ENCODE measurements at regions not wholly inside any gene's neighbourhood (a gene's known extent, or its start where the extent isn't known, plus 50 kb on each side); places are given as distances from the start of the nearest gene placed in this dataset.

- TF ChIP-seq CTCF (optimal IDR thresholded peaks at IDR 0.05 in 1 of 3, IDR thresholded peaks at IDR 0.05 in 1 of 3, conservative IDR thresholded peaks at IDR 0.05 in 1 of 3; ENCODE audit: extremely low read depth in 1 of 3, insufficient read depth in 2 of 3, low read length in 3 of 3) (no peak), EZH2 (IDR thresholded peaks at IDR 0.05; ENCODE audit: low read length) (no peak)
Measured at GRCh38 chr4:104113850-104114249, 380.8 kb downstream of the CXXC4 start.
